IMR-90 (cell line): ENCODE measurements at regions not wholly inside any gene's neighbourhood (a gene's known extent, or its start where the extent isn't known, plus 50 kb on each side); places are given as distances from the start of the nearest gene placed in this dataset.

Source experiments
- ATAC-seq: fragments of 200-7000 bp; cut with Tn5 transposase; 2 replicates; pipeline ENCODE4 v1.9.1; 2020; ENCODE audit warnings: low read depth, mild to moderate bottlenecking, moderate library complexity
- BruUV-seq: library from RNA; stranded (reverse); fragments of 400-500 nt; replicated peaks from 2 replicates; lab custom pipeline; 2021; lab: Mats Ljungman, UMichigan
- CTCF ChIA-PET: fragments of 300-600 bp; formaldehyde crosslinking; extraction: SDS; loops from one replicate; lab custom pipeline; 2021; ENCODE audit warnings: antibody characterized with exemption; lab: Yijun Ruan, JAX
- POLR2A ChIA-PET: fragments of 300-600 bp; sonication (Branson Sonifier 250); formaldehyde crosslinking; loops from one replicate; lab custom pipeline; 2022; ENCODE audit warnings: antibody characterized with exemption; ENCODE audit not compliant: unreplicated experiment; lab: Charles Lee
- DNase-seq: peaks from one replicate; pipeline ENCODE4 v3.0.0; 2013
- H2AFZ ChIP-seq: replicated peaks from 2 replicates; pipeline ENCODE3; 2013; ENCODE audit warnings: low read length, mild to moderate bottlenecking; ENCODE audit not compliant: poor library complexity
- H2AK5ac ChIP-seq: 2 replicates; pipeline ENCODE4 v1.6.1; 2013; ENCODE audit warnings: low read depth, low read length, inconsistent platforms
- H2AK9ac ChIP-seq: replicated peaks from 2 replicates; pipeline ENCODE3; 2013; ENCODE audit warnings: mild to moderate bottlenecking, low read depth, low read length, moderate library complexity; ENCODE audit not compliant: poor library complexity
- H2BK120ac ChIP-seq: 2 replicates; pipeline ENCODE4 v1.6.1; 2013; ENCODE audit warnings: low read depth, low read length, inconsistent platforms
- H2BK15ac ChIP-seq: 3 replicates; pipeline ENCODE4 v1.6.1; 2013; ENCODE audit warnings: low read depth, low read length, inconsistent platforms
- H2BK20ac ChIP-seq: 2 replicates; pipeline ENCODE4 v1.6.1; 2013; ENCODE audit warnings: low read depth, mild to moderate bottlenecking, inconsistent platforms, low read length, moderate library complexity
- H2BK5ac ChIP-seq: 2 replicates; pipeline ENCODE4 v1.6.1; 2013; ENCODE audit warnings: mild to moderate bottlenecking, low read depth, low read length, inconsistent platforms; ENCODE audit not compliant: poor library complexity, severe bottlenecking
- H3K14ac ChIP-seq: replicated peaks from 2 replicates; pipeline ENCODE4 v1.6.1; 2013; ENCODE audit warnings: low read depth, low read length, inconsistent platforms
- H3K18ac ChIP-seq: 2 replicates; pipeline ENCODE4 v1.6.1; 2013; ENCODE audit warnings: low read depth, low read length, control low read depth
- H3K23ac ChIP-seq: 2 replicates; pipeline ENCODE4 v1.6.1; 2013; ENCODE audit warnings: low read depth, low read length, inconsistent platforms
- H3K27ac ChIP-seq: 2 replicates; pipeline ENCODE4 v1.5.1; 2013; ENCODE audit warnings: mild to moderate bottlenecking, control low read depth, low read length; ENCODE audit not compliant: insufficient read depth
- H3K27me3 ChIP-seq: 2 replicates; pipeline ENCODE4 v1.6.1; 2013; ENCODE audit warnings: low read length; ENCODE audit not compliant: control insufficient read depth, insufficient read depth
- H3K36me3 ChIP-seq: 2 replicates; pipeline ENCODE4 v1.6.1; 2013; ENCODE audit warnings: low read length, mixed read lengths; ENCODE audit not compliant: control insufficient read depth, insufficient read depth
- H3K4ac ChIP-seq: 2 replicates; pipeline ENCODE4 v1.6.1; 2013; ENCODE audit warnings: low read depth, low read length, inconsistent platforms
- H3K4me1 ChIP-seq: 2 replicates; pipeline ENCODE4 v1.6.1; 2013; ENCODE audit warnings: low read length, mixed read lengths; ENCODE audit not compliant: control insufficient read depth, insufficient read depth
- H3K4me2 ChIP-seq: 2 replicates; pipeline ENCODE4 v1.6.1; 2013; ENCODE audit warnings: low read depth, mild to moderate bottlenecking, control low read depth, low read length, moderate library complexity
- H3K4me3 ChIP-seq: 2 replicates; pipeline ENCODE4 v1.5.1; 2013; ENCODE audit warnings: low read depth, mild to moderate bottlenecking, control low read depth, low read length, moderate library complexity; ENCODE audit not compliant: insufficient read depth
- H3K56ac ChIP-seq: 2 replicates; pipeline ENCODE4 v1.6.1; 2013; ENCODE audit warnings: low read length, inconsistent platforms; ENCODE audit not compliant: insufficient read depth; ENCODE audit errors: extremely low read depth
- H3K79me1 ChIP-seq, 2 experiments: 2 replicates each; pipeline ENCODE4 v1.6.1; 2013; ENCODE audit warnings: low read length in 2 of 2, inconsistent platforms in 1 of 2, low read depth in 1 of 2
- H3K9ac ChIP-seq: 2 replicates; pipeline ENCODE4 v1.6.1; 2013; ENCODE audit warnings: low read depth, low read length, control low read depth
- H3K9me1 ChIP-seq: 2 replicates; pipeline ENCODE4 v1.6.1; 2013; ENCODE audit warnings: low read length, inconsistent platforms; ENCODE audit not compliant: insufficient read depth
- H3K9me3 ChIP-seq: 2 replicates; pipeline ENCODE4 v1.6.1; 2013; ENCODE audit warnings: low read length; ENCODE audit not compliant: control insufficient read depth, insufficient read depth
- H4K20me1 ChIP-seq: 2 replicates; pipeline ENCODE4 v1.6.1; 2013; ENCODE audit warnings: low read length, inconsistent platforms; ENCODE audit not compliant: insufficient read depth
- H4K5ac ChIP-seq: 2 replicates; pipeline ENCODE4 v1.6.1; 2013; ENCODE audit warnings: mild to moderate bottlenecking, low read depth, low read length, control low read depth
- H4K8ac ChIP-seq, 2 experiments: 2 replicates each; pipeline ENCODE4 v1.6.1; 2013; ENCODE audit warnings: low read depth in 2 of 2, low read length in 2 of 2, control low read depth in 1 of 2, inconsistent platforms in 1 of 2
- H4K91ac ChIP-seq: 2 replicates; pipeline ENCODE4 v1.6.1; 2013; ENCODE audit warnings: low read depth, low read length, inconsistent platforms; ENCODE audit not compliant: insufficient read depth
- BHLHE40 ChIP-seq: fragments of 150-350 bp; IDR thresholded peaks from 2 replicates; pipeline ENCODE4 v1.6.1; 2016; ENCODE audit warnings: mild to moderate bottlenecking, low read depth, low read length
- CHD1 ChIP-seq: IDR thresholded peaks from 2 replicates; pipeline ENCODE4 v1.6.1; 2012; ENCODE audit warnings: low read depth, low read length, improper control_type of control experiment
- CTCF ChIP-seq: conservative IDR thresholded peaks from 2 replicates; pipeline ENCODE4 v1.5.1; 2012; ENCODE audit warnings: mild to moderate bottlenecking, low read depth, low read length, improper control_type of control experiment
- ELK1 ChIP-seq: fragments of 150-350 bp; IDR thresholded peaks from 2 replicates; pipeline ENCODE4 v1.6.1; 2016; ENCODE audit warnings: low read depth, mild to moderate bottlenecking, low read length, moderate library complexity, borderline replicate concordance
- FOS ChIP-seq: fragments of 150-350 bp; IDR thresholded peaks from 2 replicates; pipeline ENCODE4 v1.6.1; 2016; ENCODE audit warnings: low read depth, low read length
- MAFK ChIP-seq: IDR thresholded peaks from 2 replicates; pipeline ENCODE4 v1.6.1; 2012; ENCODE audit warnings: low read depth, low read length, improper control_type of control experiment
- MAZ ChIP-seq: IDR thresholded peaks from 2 replicates; pipeline ENCODE4 v1.6.1; 2012; ENCODE audit warnings: low read depth, mild to moderate bottlenecking, low read length, improper control_type of control experiment, moderate library complexity, borderline replicate concordance
- MXI1 ChIP-seq: IDR thresholded peaks from 2 replicates; pipeline ENCODE4 v1.6.1; 2012; ENCODE audit warnings: low read depth, mild to moderate bottlenecking, low read length, moderate library complexity, borderline replicate concordance
- NFE2L2 ChIP-seq: fragments of 150-350 bp; IDR thresholded peaks from 2 replicates; pipeline ENCODE4 v1.6.1; 2016; ENCODE audit warnings: low read depth, mild to moderate bottlenecking, low read length
- POLR2A ChIP-seq: IDR thresholded peaks from 2 replicates; pipeline ENCODE4 v1.6.1; 2012; ENCODE audit warnings: mild to moderate bottlenecking, low read depth, low read length
- RAD21 ChIP-seq: IDR thresholded peaks from 2 replicates; pipeline ENCODE4 v1.6.1; 2012; ENCODE audit warnings: low read length, improper control_type of control experiment
- RCOR1 ChIP-seq: IDR thresholded peaks from 2 replicates; pipeline ENCODE4 v1.6.1; 2012; ENCODE audit warnings: mild to moderate bottlenecking, low read length, improper control_type of control experiment; ENCODE audit not compliant: insufficient replicate concordance
- RFX5 ChIP-seq: IDR thresholded peaks from 2 replicates; pipeline ENCODE4 v1.8.0; 2012; ENCODE audit warnings: low read depth, mild to moderate bottlenecking, low read length, moderate library complexity
- SMC3 ChIP-seq: fragments of 150-350 bp; IDR thresholded peaks from 2 replicates; pipeline ENCODE4 v1.6.1; 2016; ENCODE audit warnings: low read depth, mild to moderate bottlenecking, antibody characterized with exemption, low read length, moderate library complexity
- USF2 ChIP-seq: fragments of 150-350 bp; IDR thresholded peaks from 2 replicates; pipeline ENCODE4 v1.6.1; 2017; ENCODE audit warnings: mild to moderate bottlenecking, antibody characterized with exemption, low read length, low read depth
- WGBS, 2 experiments: methylation state at CpG; one replicate each; pipeline versions ENCODE4 v1.1.5 to v1.1.7; 2013; ENCODE audit warnings: missing lambda C conversion rate in 2 of 2; ENCODE audit not compliant: insufficient read length in 1 of 2; ENCODE audit errors: extremely low coverage in 2 of 2; 5-methylcytosine and 5-hydroxymethylcytosine counted together
- dilution Hi-C: fragments of 300-500 bp; cut with HindIII; formaldehyde crosslinking; loops from one replicate; pipeline ENCODE4 v1.14.3; 2018; ENCODE audit warnings: low sequenced_read_pairs; ENCODE audit not compliant: unreplicated experiment
- in situ Hi-C: fragments of 300-500 bp; cut with MboI; formaldehyde crosslinking; loops from 3 replicates; pipeline ENCODE4 v1.14.3; 2019; ENCODE audit warnings: low sequenced_read_pairs, inconsistent platforms, mixed read lengths
- intact Hi-C: fragments of 100-400 bp; cut with micrococcal nuclease; formaldehyde crosslinking; loops from 2 replicates; pipeline ENCODE4 v1.10.0; 2022

GRCh38 chr5:2896371-2897275, 145.1 kb upstream of the IRX2 start:
- Histone ChIP-seq H2AFZ (peak overlapping the region; percentile 32), H2BK5ac (no peak overlapping the region), H3K4me2 (no peak overlapping the region), H3K4me3 (no peak overlapping the region), H4K91ac (no peak overlapping the region), H4K20me1 (no peaks in the 10 kb centered on the region), H3K27ac (no peak overlapping the region), H2AK5ac (no peak overlapping the region), H3K4me1 (no peaks in the 10 kb centered on the region), H4K5ac (no peak overlapping the region), H3K9ac (no peak overlapping the region), H2BK20ac (no peak overlapping the region), H3K27me3 (no peaks in the 10 kb centered on the region), H4K8ac (no peak overlapping the region), H3K4ac (no peak overlapping the region), H3K9me3 (peaks cover 41% of the 10 kb centered on the region), H3K36me3 (no peaks in the 10 kb centered on the region), H2AK9ac (no peak overlapping the region), H3K23ac (no peak overlapping the region), H3K14ac (no peak overlapping the region), H3K79me1 (no peaks in the 10 kb centered on the region), H2BK120ac (no peak overlapping the region), H2BK15ac (no peak overlapping the region), H3K18ac (no peak overlapping the region), H3K56ac (no peak overlapping the region), H3K9me1 (no peaks in the 10 kb centered on the region)
- 80% methylated on average over 7 of the region's 29 CpGs; no CpG with 5 or more reads in 1 of the 2 experiments for WGBS, 2 experiments
- dilution Hi-C loops (no loop called here), intact Hi-C loops (no loop called here), in situ Hi-C loops (no loop called here)
- CTCF ChIA-PET: no interaction called here
- BruUV-seq: no TSS peak
- DNase-seq (no peak), ATAC-seq (no peak)
- POLR2A ChIA-PET: no interaction called here
- TF ChIP-seq RCOR1: no peak
- TF ChIP-seq SMC3: no peak
- TF ChIP-seq USF2: no peak
- no peak for TF ChIP-seq MXI1
- TF ChIP-seq ELK1: no peak
- TF ChIP-seq RAD21: no peak
- no peak for TF ChIP-seq POLR2A
- TF ChIP-seq RFX5: no peak
- TF ChIP-seq FOS: no peak
- TF ChIP-seq CTCF: no peak
- no peak for TF ChIP-seq CHD1
- no peak for TF ChIP-seq BHLHE40
- no peak for TF ChIP-seq MAFK
- no peak for TF ChIP-seq NFE2L2
- no peak for TF ChIP-seq MAZ
